ENCODE measurements at regions not wholly inside any gene's neighbourhood (a gene's known extent, or its start where the extent isn't known, plus 50 kb on each side); places are given as distances from the start of the nearest gene placed in this dataset.
"Not testable (repeated sequence)": the region's sequence is repeated elsewhere in the genome, so short reads cannot be mapped to it uniquely, and the experiment has no call there.

DNA sequence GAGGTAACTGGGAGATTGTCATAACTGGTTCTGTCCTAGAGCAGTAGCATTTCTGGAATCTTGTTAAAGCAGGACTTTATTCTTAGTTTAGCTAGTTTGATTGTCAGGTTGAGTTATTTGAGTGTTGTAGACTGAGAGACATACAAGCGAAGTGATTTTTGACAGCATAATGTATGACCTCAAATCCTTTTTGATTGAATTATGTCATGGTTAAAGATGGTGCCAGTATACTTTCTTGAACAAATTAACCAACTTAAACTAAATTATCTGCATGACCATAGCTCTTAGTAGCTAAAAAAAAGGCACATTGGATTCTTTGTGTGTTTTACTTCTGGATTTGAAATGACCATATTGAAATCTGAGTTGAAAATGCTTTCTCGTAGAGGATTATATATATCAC is 626.6 kb downstream of the TMTC2 start:
- no peaks in the 10 kb centered on the region for H3K27me3 Mint-ChIP-seq (ENCODE audit: low read depth)
- no peaks in the 10 kb centered on the region for H3K36me3 Mint-ChIP-seq (ENCODE audit: low read depth)
- DNase-seq (ENCODE audit: low spot score), result no peak
- H3K4me3 Mint-ChIP-seq (ENCODE audit: low read depth), result no peak overlapping the region
- H3K9me3 Mint-ChIP-seq, result peaks cover 5% of the 10 kb centered on the region
- no peak overlapping the region for H3K27ac Mint-ChIP-seq
- intact Hi-C loops (cut with micrococcal nuclease), result no loop called here
- no peaks in the 10 kb centered on the region for H3K4me1 Mint-ChIP-seq (ENCODE audit: low read depth)

- H3K27me3 Mint-ChIP-seq (ENCODE audit: low read depth), result no peaks in the 10 kb centered on the region
Observed at GRCh38 chr12:83276904-83277303, 590.2 kb downstream of the TMTC2 start.

DNA sequence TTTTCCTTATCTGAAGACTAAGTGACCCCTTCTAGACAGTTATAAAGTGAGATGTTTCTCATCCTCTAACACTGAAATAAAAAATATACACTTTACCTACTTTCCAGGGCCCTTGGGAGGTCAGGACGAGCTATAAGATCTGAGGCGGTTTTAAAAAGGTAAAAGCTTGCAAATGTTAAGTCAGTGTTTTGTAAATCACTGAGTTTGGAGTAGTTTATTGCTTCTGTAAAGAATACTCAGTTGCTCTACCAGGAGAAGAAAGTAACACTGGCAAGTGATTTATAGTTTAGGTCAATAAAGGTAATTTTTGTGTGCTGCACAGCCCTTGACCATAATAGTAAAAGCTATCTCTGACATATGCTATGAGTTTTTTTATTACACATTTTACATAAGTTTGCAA is 584.5 kb downstream of the TMTC2 start:
- H3K27me3 Mint-ChIP-seq (ENCODE audit: low read depth), result no peaks in the 10 kb centered on the region
- H3K36me3 Mint-ChIP-seq (ENCODE audit: low read depth), result no peaks in the 10 kb centered on the region

More at GRCh38 chr12:83276904-83277303, 590.2 kb downstream of the TMTC2 start:
- Mint-ChIP-seq H3K4me1 (ENCODE audit: low read depth) (no peaks in the 10 kb centered on the region), H3K36me3 (ENCODE audit: low read depth) (no peaks in the 10 kb centered on the region), H3K9me3 (peaks cover 20% of the 10 kb centered on the region), H3K4me3 (ENCODE audit: low read depth) (no peak overlapping the region), H3K27ac (no peak overlapping the region)
- no peak for DNase-seq (ENCODE audit: low spot score)
- intact Hi-C loops (cut with micrococcal nuclease), result no loop called here

GRCh38 chr12:83265808-83266207 is 579.1 kb downstream of the TMTC2 start:
- H3K27me3 Mint-ChIP-seq (ENCODE audit: low read depth), result no peaks in the 10 kb centered on the region
- no peak overlapping the region for H3K4me3 Mint-ChIP-seq (ENCODE audit: low read depth)
- H3K27ac Mint-ChIP-seq, result no peak overlapping the region
- H3K4me1 Mint-ChIP-seq (ENCODE audit: low read depth), result no peaks in the 10 kb centered on the region
- no peak for DNase-seq (ENCODE audit: low spot score)
- intact Hi-C loops (cut with micrococcal nuclease), result no loop called here
- peaks cover 4% of the 10 kb centered on the region for H3K9me3 Mint-ChIP-seq
- H3K36me3 Mint-ChIP-seq (ENCODE audit: low read depth), result no peaks in the 10 kb centered on the region

More for the DNA sequence above, 584.5 kb downstream of the TMTC2 start:
- intact Hi-C loops (cut with micrococcal nuclease), result no loop called here
- peaks cover 21% of the 10 kb centered on the region for H3K9me3 Mint-ChIP-seq
- H3K27ac Mint-ChIP-seq, result no peak overlapping the region
- no peaks in the 10 kb centered on the region for H3K4me1 Mint-ChIP-seq (ENCODE audit: low read depth)
- H3K4me3 Mint-ChIP-seq (ENCODE audit: low read depth), result no peak overlapping the region
- DNase-seq (ENCODE audit: low spot score), result no peak

DNA sequence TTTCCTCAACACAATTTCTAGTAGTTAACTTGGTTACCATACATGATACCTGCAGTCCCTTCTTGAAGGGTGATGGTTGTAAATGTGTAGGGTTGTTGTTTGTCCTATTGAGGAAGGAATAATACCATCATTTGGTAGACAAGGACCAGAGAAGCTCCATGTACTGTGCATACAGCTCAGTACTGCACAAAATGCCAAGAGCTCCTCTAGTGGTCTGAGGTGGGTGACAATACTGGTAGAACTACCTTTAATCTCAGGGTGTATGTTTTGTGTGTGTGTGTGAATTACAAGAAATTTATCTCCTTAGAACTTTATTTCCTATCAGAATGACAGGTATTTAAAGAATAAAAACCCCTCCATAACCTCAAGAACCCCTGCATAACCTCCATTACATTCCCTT is 575.3 kb downstream of the TMTC2 start:
- DNase-seq (ENCODE audit: low spot score), result no peak
- Mint-ChIP-seq H3K27ac (no peak overlapping the region), H3K4me1 (ENCODE audit: low read depth) (no peaks in the 10 kb centered on the region), H3K36me3 (ENCODE audit: low read depth) (no peaks in the 10 kb centered on the region), H3K4me3 (ENCODE audit: low read depth) (no peak overlapping the region), H3K27me3 (ENCODE audit: low read depth) (no peaks in the 10 kb centered on the region), H3K9me3 (no peaks in the 10 kb centered on the region)
- intact Hi-C loops (cut with micrococcal nuclease), result no loop called here

- H3K4me1 Mint-ChIP-seq (ENCODE audit: low read depth); H3K27me3 Mint-ChIP-seq (ENCODE audit: low read depth); DNase-seq (ENCODE audit: low spot score); H3K9me3 Mint-ChIP-seq; intact Hi-C loops (cut with micrococcal nuclease); H3K36me3 Mint-ChIP-seq (ENCODE audit: low read depth); H3K4me3 Mint-ChIP-seq (ENCODE audit: low read depth); H3K27ac Mint-ChIP-seq: not testable (repeated sequence)
Observed at GRCh38 chr12:83260126-83260525, 573.4 kb downstream of the TMTC2 start.

DNA sequence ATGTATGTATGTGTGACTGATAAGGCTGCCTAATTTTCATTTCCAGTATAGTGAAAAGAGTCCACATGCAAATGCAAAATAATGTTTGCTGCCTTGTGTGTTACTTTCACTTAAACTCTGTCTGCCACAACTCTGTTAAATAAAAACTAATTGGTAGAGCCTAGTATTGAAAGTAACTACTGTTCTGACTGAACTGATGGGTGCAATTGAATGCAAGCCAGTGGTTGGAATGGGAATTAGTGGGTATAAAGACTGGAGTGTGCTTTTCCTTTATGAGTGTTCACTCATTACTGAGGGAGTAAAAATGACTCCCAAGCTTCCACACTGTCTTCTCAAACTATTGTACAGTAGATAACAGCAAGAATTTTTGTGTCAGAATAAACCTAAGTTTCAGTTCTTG is 571.0 kb downstream of the TMTC2 start:
- intact Hi-C loops (cut with micrococcal nuclease), result no loop called here
- no peak overlapping the region for H3K4me3 Mint-ChIP-seq (ENCODE audit: low read depth)
- no peaks in the 10 kb centered on the region for H3K9me3 Mint-ChIP-seq

GRCh38 chr12:83256562-83256961 is 569.9 kb downstream of the TMTC2 start:
- H3K4me3 Mint-ChIP-seq (ENCODE audit: low read depth), result no peak overlapping the region
- H3K27ac Mint-ChIP-seq, result no peak overlapping the region
- no peaks in the 10 kb centered on the region for H3K36me3 Mint-ChIP-seq (ENCODE audit: low read depth)
- DNase-seq (ENCODE audit: low spot score), result no peak
- intact Hi-C loops (cut with micrococcal nuclease), result no loop called here
- H3K27me3 Mint-ChIP-seq (ENCODE audit: low read depth), result no peaks in the 10 kb centered on the region
- H3K4me1 Mint-ChIP-seq (ENCODE audit: low read depth), result no peaks in the 10 kb centered on the region
- H3K9me3 Mint-ChIP-seq, result no peaks in the 10 kb centered on the region

More for the DNA sequence above, 571.0 kb downstream of the TMTC2 start:
- Mint-ChIP-seq H3K27me3 (ENCODE audit: low read depth) (no peaks in the 10 kb centered on the region), H3K27ac (no peak overlapping the region), H3K4me1 (ENCODE audit: low read depth) (no peaks in the 10 kb centered on the region), H3K36me3 (ENCODE audit: low read depth) (no peaks in the 10 kb centered on the region)
- no peak for DNase-seq (ENCODE audit: low spot score)

DNA sequence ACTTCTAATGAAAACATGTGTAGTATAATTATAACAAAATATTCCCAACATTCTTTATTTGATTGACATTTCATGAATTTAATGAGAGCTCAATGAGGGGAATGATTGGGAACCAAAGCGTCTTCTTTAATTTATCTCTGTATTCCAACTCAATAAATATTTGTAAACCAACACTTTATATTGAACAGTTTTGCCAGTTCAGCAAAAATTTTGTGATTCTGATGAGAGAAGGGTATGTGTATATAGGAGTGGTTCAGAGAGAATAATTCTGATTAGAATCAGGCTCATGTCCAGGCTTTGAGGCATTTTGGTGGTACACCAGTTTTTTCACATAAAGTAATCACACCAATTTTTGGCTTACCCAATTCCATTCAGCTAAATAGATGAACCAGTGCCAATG is 564.2 kb downstream of the TMTC2 start:
- no peaks in the 10 kb centered on the region for H3K36me3 Mint-ChIP-seq (ENCODE audit: low read depth)
- intact Hi-C loops (cut with micrococcal nuclease), result no loop called here
- H3K4me1 Mint-ChIP-seq (ENCODE audit: low read depth), result no peaks in the 10 kb centered on the region
- no peak overlapping the region for H3K27ac Mint-ChIP-seq
- H3K9me3 Mint-ChIP-seq, result peaks cover 9% of the 10 kb centered on the region
- no peak overlapping the region for H3K4me3 Mint-ChIP-seq (ENCODE audit: low read depth)
- no peaks in the 10 kb centered on the region for H3K27me3 Mint-ChIP-seq (ENCODE audit: low read depth)
- DNase-seq (ENCODE audit: low spot score), result no peak

DNA sequence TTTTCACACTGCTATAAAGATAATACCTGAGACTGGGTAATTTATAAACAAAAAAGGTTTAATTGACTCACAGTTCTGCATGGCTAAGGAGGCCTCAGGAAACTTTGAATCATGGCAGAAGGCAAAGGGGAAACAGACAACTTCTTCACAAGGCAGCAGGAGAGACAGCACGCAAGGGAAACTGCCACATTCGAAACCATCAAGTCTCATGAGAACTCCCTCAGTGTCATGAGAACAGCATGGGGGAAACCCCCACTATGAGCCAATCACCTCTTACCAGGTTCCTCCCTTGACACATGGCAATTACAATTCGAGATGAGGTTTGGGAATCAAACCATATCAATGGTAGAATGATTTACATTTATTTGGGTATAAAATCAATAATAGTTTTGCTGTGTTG is 558.5 kb downstream of the TMTC2 start:
- DNase-seq (ENCODE audit: low spot score), result no peak
- no peak overlapping the region for H3K27ac Mint-ChIP-seq
- no peaks in the 10 kb centered on the region for H3K4me1 Mint-ChIP-seq (ENCODE audit: low read depth)
- intact Hi-C loops (cut with micrococcal nuclease), result no loop called here
- no peaks in the 10 kb centered on the region for H3K27me3 Mint-ChIP-seq (ENCODE audit: low read depth)
- no peaks in the 10 kb centered on the region for H3K36me3 Mint-ChIP-seq (ENCODE audit: low read depth)
- H3K9me3 Mint-ChIP-seq, result peaks cover 6% of the 10 kb centered on the region
- H3K4me3 Mint-ChIP-seq (ENCODE audit: low read depth), result no peak overlapping the region

GRCh38 chr12:83244001-83244400 is 557.3 kb downstream of the TMTC2 start:
- intact Hi-C loops (cut with micrococcal nuclease), result no loop called here
- Mint-ChIP-seq H3K9me3 (peaks cover 12% of the 10 kb centered on the region), H3K4me1 (ENCODE audit: low read depth) (no peaks in the 10 kb centered on the region), H3K27me3 (ENCODE audit: low read depth) (no peaks in the 10 kb centered on the region), H3K27ac (no peak overlapping the region), H3K36me3 (ENCODE audit: low read depth) (no peaks in the 10 kb centered on the region), H3K4me3 (ENCODE audit: low read depth) (no peak overlapping the region)
- DNase-seq (ENCODE audit: low spot score), result no peak

DNA sequence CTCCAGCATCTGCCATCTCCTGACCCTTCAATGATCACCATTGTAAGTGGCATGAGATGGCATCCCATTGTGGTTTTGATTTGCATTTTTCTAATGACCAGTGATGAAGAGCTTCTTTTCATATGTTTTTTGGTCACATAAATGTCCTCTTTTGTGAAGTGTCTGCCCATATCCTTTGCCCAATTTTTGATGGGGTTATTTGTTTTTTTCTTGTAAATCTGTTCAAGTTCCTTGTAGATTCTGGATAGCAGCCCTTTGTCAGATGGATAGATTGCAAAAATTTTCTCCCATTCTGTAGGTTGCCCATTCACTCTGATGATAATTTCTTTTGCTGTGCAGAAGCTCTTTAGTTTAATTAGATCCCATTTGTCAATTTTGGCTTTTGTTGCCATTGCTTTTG is 547.3 kb downstream of the TMTC2 start:
- H3K4me1 Mint-ChIP-seq (ENCODE audit: low read depth); H3K36me3 Mint-ChIP-seq (ENCODE audit: low read depth); H3K9me3 Mint-ChIP-seq; intact Hi-C loops (cut with micrococcal nuclease); H3K27me3 Mint-ChIP-seq (ENCODE audit: low read depth); H3K27ac Mint-ChIP-seq; H3K4me3 Mint-ChIP-seq (ENCODE audit: low read depth); DNase-seq (ENCODE audit: low spot score): not testable (repeated sequence)

DNA sequence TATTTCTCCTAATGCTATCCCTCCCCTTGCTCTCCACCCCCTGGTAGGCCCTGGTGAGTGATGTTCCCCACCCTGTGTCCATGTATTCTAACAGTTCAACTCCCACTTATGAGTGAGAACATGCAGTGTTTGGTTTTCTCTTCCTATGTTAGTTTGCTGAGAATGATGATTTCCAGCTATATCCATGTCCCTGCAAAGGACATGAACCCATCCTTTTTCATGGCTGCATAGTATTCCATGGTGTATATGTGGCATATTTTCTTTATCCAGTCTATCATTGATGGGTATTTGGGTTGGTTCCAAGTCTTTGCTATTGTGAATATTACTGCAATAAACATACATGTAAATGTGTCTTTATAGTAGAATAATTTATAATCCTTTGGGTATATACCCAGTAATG is 540.3 kb downstream of the TMTC2 start:
- intact Hi-C loops (cut with micrococcal nuclease); H3K4me3 Mint-ChIP-seq (ENCODE audit: low read depth): not testable (repeated sequence)

DNA sequence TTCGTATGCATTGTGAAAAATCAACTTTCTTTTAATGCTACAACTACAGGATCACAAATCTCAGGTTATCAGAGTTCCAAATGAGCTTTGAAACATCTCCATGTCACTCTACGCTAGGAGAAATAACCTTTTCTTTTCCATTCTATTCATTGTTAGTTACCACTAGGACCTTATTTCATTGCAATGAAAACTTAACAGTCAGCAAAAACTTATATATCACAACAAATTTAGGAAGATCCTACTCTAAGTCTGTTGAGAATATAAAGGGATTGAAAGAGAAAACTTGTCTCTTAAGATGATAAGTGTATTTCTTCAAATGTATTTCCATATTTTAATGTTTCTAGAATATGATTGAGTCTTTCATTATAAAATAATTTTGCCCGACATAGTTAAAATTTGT is 539.1 kb downstream of the TMTC2 start:
- no peak for DNase-seq (ENCODE audit: low spot score)
- intact Hi-C loops (cut with micrococcal nuclease), result no loop called here
- Mint-ChIP-seq H3K9me3 (peaks cover 16% of the 10 kb centered on the region), H3K36me3 (ENCODE audit: low read depth) (no peaks in the 10 kb centered on the region), H3K27ac (no peak overlapping the region), H3K4me1 (ENCODE audit: low read depth) (no peaks in the 10 kb centered on the region), H3K27me3 (ENCODE audit: low read depth) (no peaks in the 10 kb centered on the region), H3K4me3 (ENCODE audit: low read depth) (no peak overlapping the region)

More for the DNA sequence above, 540.3 kb downstream of the TMTC2 start:
- not testable (repeated sequence) for H3K27me3 Mint-ChIP-seq (ENCODE audit: low read depth); H3K4me1 Mint-ChIP-seq (ENCODE audit: low read depth); H3K27ac Mint-ChIP-seq; DNase-seq (ENCODE audit: low spot score); H3K36me3 Mint-ChIP-seq (ENCODE audit: low read depth)
- peaks cover 16% of the 10 kb centered on the region for H3K9me3 Mint-ChIP-seq

Measured in activated T-helper 2 cell treated with anti-CD3 and anti-CD28 coated beads, Interferon-gamma antibody, Interleukin-2, Interleukin-4, amounts not matched to agents 10 μg/mL and 5 μg/mL and 100 μg/mL, durations not matched to agents 14 hours and 24 hours and 36 hours (primary cell).